Activated CD4-positive, alpha-beta T cell treated with anti-CD3 and anti-CD28 coated beads, Interleukin-2, Interleukin-4, amounts not matched to agents 100 ng/mL and 50 ng/mL, durations not matched to agents 16 hours and 8 hours (primary cell): ENCODE measurements at regions not wholly inside any gene's neighbourhood (a gene's known extent, or its start where the extent isn't known, plus 50 kb on each side); places are given as distances from the start of the nearest gene placed in this dataset.
"Not testable (repeated sequence)": the region's sequence is repeated elsewhere in the genome, so short reads cannot be mapped to it uniquely, and the experiment has no call there.

Source experiments
- DNase-seq: peaks from one replicate; pipeline ENCODE4 v3.0.0-alpha.2; 2020; ENCODE audit warnings: low spot score

- no peak for DNase-seq
Measured at GRCh38 chr15:75100679-75101078, 77.3 kb downstream of the PPCDC start.

- DNase-seq: peak; percentile 71
Measured at GRCh38 chr15:75104804-75105557, 81.6 kb downstream of the PPCDC start.

DNA sequence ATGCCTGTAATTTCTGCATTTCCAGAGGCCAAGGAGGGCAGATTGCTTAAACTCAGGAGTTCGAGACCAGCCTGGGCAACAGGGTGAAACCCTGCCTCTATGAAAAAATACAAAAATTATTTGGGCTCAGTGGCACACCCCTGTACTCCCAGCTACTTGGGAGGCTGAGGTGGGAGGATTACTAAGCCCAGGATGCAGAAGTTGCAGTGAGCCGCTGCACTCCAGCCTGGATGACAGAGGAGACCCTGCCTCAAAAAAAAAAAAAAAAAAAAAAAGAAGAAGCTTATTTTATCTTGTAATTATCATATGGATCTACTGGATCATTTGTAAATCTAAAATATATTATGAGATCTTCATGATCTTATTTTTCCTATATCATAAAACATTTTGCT is 84.1 kb downstream of the PPCDC start:
- DNase-seq: no peak

GRCh38 chr15:75107908-75108838 is 84.8 kb downstream of the PPCDC start:
- DNase-seq: peak; percentile 80

- no peak for DNase-seq
Measured at GRCh38 chr15:75109021-75109735, 85.8 kb downstream of the PPCDC start.

- no peak for DNase-seq
Measured at GRCh38 chr15:75109736-75110130, 86.3 kb downstream of the PPCDC start.

- no peak for DNase-seq
Measured at GRCh38 chr15:75112278-75112847, 89.0 kb downstream of the PPCDC start.

DNA sequence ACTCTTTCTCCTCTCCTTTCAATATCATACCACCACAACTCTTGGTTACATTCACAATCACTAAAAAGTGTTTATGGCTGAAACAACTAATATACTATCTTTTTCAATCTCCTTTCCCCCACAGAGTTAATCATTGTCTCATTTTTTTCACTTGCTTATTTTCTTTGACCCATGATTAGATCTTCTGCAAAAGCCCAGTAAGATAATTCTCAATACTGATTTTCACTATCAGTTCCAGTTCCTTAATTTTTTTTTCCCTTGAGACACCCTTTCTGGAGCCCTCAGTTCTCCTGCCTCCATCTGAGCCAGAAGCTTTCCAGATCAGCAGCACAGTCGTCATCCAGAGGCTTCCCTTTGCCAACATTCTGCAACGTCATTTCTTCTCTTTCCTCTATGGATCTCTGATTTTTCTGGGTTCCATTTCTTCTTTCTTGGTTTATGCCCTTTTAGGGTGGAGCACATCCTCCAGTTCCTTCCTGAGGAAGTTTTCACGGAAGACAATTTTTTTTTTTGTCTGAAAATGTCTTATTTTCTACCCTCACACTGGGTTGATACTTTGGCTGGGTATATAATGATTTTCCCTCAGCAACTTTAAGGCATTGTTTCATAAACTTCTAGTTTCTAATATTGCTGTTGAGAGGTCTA is 88.7 kb upstream of the C15orf39 start:
- DNase-seq: no peak

- DNase-seq: no peak
Measured at GRCh38 chr15:75114327-75114726, 87.4 kb upstream of the C15orf39 start.

- DNase-seq: no peak
Measured at GRCh38 chr15:75114796-75115195, 86.9 kb upstream of the C15orf39 start.

DNA sequence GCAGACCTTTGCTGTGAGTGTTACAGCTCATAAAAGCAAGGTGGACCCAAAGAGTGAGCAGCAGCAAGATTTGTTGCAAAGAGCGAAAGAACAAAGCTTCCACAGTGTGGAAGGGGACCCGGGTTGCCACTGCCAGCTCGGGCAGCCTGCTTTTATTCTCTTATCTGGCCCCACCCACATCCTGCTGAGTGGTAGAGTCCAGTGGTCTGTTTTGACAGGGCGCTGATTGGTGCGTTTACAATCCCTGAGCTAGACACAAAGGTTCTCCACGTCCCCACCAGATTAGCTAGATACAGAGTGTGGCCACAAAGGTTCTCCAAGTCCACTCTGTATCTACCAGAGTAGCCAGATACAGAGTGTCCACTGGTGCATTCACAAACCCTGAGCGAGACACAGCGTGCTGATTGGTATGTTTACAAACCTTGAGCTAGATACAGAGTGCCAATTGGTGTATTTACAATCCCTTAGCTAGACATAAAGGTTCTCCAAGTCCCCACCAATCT is 86.2 kb upstream of the C15orf39 start:
- DNase-seq: not testable (repeated sequence)

- not testable (repeated sequence) for DNase-seq
Measured at GRCh38 chr15:75116143-75116542, 85.5 kb upstream of the C15orf39 start.

- no peak for DNase-seq
Measured at GRCh38 chr15:75117993-75118392, 83.7 kb upstream of the C15orf39 start.

- DNase-seq: not testable (repeated sequence)
Measured at GRCh38 chr15:75119312-75119711, 82.4 kb upstream of the C15orf39 start.

- no peak for DNase-seq
Measured at GRCh38 chr15:75121491-75121890, 80.2 kb upstream of the C15orf39 start.

GRCh38 chr15:75123395-75123794 is 78.3 kb upstream of the C15orf39 start:
- no peak for DNase-seq

- not testable (repeated sequence) for DNase-seq
Measured at GRCh38 chr15:75124278-75124677, 77.4 kb upstream of the C15orf39 start.

DNA sequence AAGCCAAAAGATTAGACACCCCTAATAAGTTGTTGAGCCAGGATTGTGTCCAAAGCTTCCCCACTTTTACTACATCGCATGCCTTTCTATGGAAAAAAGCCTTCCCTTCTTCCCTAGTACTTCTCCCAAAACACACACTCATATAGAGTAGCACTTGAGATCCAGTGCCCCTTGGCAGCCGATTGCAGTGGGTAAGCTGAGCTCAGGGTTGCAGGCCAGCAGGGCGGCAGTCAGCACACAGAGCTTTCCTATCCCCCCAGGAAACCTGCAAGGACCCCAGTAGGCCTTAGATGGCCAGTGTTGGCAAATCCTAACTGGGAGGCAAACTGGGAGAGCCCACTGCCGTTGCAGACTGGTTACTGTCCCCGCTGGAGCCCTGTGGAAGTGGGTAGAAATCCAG is 75.7 kb upstream of the C15orf39 start:
- DNase-seq: no peak

GRCh38 chr15:75126864-75127580 is 74.7 kb upstream of the C15orf39 start:
- DNase-seq: no peak

GRCh38 chr15:75129788-75130187 is 71.9 kb upstream of the C15orf39 start:
- DNase-seq: no peak

GRCh38 chr15:75131269-75131643 is 70.4 kb upstream of the C15orf39 start:
- DNase-seq: no peak
